ENCODE measurements at regions not wholly inside any gene's neighbourhood (a gene's known extent, or its start where the extent isn't known, plus 50 kb on each side); places are given as distances from the start of the nearest gene placed in this dataset.

DNA sequence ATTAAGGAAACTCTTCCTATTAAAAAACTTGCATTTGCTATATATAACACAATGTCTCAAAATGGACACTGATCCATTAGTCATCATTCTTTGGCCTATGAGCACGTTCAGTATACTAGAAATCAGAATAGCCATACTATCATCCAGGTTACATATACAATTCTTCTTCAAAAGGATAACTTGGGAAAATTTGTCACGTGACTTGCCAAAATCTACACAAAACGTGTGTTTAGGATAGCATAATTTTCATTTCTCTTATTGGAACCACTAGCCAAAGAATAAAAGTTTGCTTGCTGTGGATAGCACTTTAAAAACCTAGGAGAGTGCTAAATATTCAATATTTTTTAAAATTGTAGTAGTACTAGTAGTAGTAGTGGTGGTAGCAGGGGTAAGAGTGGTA lies 714.3 kb upstream of the FOXG1 start:
- no peak for DNase-seq

GRCh38 chr14:28055008-28055407 lies 711.6 kb upstream of the FOXG1 start:
- DNase-seq, result no peak

DNA sequence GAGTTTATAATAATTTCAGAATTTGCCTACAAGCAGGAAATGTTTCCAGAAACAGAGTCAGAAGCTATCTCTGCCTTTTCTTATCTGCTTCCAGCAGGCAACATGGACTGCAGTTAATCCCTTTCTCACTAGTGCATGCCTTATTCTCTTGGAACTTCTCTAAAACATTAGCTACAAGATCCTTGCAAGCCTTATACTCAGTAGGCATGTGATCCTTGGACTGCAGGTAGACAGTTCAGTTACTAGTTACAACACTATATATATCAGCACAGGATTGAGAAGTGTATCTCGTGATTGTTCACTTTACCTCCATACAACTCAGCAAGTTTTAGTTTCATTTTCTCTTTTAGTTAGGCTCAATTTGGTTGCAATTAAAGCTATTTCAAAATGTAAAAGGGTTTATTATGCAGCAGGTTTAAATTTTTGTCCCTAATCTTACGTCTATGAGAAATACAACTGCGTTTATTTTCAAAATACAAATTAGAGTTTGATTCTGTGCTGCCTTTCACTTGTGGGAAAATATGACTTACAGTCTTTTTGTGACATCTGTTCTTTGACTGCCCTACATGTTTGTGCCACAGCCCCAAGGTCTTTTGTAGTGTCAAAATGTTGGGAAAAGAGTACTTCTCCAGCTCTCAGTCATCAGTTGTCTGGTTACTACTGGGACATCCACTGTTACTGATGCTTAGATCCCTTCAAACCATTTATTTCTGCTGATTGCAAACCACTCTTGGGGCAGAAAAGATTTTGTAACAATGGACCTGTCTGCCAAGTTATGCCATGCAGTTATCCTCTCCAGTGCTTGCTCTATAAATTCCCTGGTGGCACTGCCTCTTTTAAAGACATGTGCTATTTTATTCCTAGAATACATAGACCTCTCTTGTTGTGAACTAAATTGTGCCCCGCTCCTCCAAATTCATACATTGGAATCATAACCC lies 709.0 kb upstream of the FOXG1 start:
- DNase-seq, result no peak

DNA sequence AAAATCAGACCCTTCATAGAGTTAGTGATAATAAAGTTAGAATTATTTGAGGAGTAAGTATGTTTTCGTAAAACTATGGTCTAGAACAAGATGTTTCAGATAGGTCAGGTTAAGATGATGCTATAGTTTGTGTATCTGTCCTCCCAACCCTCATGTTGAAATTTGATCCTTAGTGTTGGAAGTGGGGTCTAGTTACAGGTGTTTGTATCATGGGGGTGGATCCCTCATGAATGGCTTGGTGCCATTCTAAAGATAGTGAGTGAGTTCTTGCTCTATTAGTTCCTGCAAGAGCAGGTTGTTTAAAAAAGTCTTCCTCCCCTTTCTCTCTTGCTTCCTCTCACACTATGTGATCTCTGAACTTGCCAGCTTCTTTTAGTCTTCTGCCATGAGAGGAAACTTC lies 707.3 kb upstream of the FOXG1 start:
- no peak for DNase-seq

GRCh38 chr14:28061006-28061405 lies 705.6 kb upstream of the FOXG1 start:
- no peak for DNase-seq

DNA sequence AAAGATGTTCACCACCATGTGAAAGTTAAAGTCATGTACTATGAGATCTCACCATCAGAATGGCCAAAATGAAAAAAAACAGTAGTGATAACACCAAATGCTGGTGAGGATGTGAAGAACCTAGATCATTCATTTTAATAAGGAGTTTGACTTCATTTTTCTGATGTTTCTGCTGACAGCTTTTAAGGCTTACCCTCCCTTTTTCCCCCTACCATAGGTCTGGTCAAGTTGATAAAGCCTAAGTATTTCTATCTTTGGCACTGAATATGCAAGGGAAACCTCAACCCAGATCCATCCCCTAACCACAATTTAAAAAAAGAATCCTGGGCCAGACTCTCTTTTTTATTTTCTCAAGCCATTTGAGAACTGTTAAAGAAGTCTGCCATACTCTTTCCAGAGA lies 689.6 kb upstream of the FOXG1 start:
- DNase-seq, result no peak

GRCh38 chr14:28083389-28083788 lies 683.2 kb upstream of the FOXG1 start:
- DNase-seq, result no peak

DNA sequence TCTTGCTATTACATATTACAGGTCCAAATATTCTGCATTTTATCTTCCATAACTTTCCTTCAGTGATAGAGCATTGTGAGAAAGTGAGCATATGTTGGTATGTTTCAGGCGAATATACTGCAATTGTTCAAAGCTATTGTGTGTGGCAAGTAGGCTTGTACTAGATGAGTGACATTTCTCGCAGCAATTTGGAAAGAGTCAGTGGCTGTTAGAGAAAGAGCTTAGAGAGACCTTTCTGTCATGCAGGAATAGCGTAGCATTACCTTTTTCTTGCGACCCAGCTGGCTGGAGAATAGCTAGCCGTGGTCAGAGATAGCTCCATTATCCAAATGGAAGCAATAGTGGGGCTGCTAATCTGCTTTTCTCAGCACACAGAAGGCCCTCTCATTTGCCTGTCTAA lies 678.5 kb upstream of the FOXG1 start:
- no peak for DNase-seq

- DNase-seq, result no peak
Measured at GRCh38 chr14:28097585-28097984, 669.0 kb upstream of the FOXG1 start.

DNA sequence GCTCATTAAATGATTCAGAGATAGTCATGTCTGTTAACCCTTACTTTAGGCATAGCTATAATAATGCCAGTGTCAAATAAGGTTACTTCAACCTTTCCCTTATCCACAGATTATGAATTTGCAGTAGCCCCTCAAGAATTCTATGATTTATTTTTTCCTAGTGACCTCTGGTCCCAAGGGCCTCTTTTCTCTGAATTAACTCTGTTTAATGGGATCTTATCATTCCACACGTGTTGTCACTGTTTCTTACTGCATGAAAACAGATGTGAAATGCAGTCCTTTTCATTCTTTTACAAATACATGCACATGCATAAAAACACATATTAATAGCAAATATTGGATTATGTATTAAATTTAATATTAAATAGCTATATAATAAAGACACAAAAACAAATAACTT lies 667.7 kb upstream of the FOXG1 start:
- no peak for DNase-seq

- no peak for DNase-seq
Measured at GRCh38 chr14:28102001-28102400, 664.6 kb upstream of the FOXG1 start.

- DNase-seq, result no peak
Measured at GRCh38 chr14:28102814-28103213, 663.8 kb upstream of the FOXG1 start.

DNA sequence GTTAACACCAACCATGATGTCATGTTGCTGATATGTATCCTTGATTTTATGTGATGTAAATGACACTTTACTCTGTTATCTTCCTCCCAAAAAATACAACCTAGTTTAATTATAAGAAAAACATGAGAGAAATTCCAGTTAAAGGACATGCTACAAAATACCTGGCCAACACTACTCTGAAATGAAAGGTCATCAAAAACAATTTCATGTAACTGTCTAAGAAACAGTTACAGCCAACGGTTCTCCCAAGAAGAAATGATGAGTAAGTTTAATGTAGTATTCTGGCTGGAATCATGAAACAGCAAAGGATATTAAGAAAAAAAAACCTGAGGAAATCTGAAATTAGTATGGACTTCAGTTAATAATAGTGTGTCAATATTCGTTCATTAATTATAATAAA lies 653.3 kb upstream of the FOXG1 start:
- DNase-seq, result no peak

- no peak for DNase-seq
Measured at GRCh38 chr14:28116716-28117115, 649.9 kb upstream of the FOXG1 start.

DNA sequence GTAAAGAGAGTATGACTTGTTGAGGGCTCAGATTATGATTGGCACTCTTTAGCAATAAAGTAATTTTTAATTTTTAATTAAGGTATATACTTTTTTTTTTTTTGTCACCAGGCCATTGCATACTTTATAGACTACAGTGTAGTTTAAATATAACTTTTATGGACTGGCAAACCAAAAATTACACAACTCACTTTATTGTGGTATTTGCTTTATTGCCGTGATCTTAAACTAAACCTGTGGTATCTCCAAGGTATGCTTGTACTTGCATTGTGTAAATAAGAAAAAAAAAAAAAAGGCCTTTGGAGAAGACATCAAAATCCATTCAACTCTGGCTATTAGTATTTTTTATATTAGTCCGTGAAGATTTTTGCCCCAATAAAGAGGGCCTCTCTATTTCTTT lies 646.7 kb upstream of the FOXG1 start:
- DNase-seq, result no peak

DNA sequence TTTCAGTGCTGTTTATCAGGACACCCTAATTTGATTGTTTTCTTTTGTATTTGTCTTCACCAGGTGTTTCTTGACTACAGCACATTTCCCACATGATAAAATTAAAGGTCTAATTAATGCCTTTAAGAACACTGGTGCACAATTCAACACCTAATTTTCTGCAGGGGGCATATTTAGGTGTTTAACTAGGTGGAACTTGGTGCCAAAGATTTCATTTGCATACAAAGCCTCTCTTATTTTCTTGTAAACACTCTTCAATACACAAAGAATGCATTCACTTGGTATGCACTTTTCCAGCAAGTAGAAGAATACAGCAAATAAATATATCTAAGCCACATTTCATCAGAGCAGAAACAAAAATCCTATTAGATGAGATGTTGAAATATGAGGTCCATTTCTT lies 646.2 kb upstream of the FOXG1 start:
- DNase-seq, result no peak

DNA sequence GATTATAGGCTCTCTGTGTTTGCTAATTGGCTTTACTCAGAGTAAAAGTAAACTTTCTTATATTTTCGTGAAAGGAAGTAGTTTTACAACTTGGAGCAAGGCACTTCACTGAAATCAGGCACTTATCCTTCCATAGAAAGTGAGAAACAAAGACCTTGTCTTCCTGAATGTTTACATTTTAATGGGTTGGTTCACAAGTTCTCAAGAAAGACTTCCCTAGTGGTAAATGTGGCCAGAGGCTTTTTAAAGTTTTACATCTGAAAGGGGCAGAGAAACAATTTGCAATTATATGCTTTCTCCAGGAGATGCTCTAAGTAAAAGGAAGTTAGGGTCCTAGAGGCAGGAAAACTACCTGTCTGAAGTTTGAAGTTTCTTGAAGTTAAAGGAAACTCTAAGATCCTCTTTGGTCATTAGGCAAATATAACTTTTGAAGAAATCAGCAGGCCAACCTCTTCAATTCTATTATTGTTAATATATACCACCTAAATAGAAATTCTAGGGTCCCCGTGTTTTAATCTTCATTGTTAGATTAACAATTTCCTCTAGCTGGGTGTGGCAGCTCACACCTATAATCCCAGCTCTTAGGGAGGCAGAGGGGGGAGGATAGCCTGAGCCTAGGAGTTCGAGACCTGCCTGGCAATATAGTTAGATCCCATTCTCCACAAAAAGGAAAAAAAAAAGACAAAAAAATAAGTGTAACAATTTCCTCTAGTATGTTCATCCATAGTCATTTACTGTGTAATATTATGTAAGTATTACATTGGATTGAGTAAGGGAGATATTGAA lies 644.9 kb upstream of the FOXG1 start:
- no peak for DNase-seq

DNA sequence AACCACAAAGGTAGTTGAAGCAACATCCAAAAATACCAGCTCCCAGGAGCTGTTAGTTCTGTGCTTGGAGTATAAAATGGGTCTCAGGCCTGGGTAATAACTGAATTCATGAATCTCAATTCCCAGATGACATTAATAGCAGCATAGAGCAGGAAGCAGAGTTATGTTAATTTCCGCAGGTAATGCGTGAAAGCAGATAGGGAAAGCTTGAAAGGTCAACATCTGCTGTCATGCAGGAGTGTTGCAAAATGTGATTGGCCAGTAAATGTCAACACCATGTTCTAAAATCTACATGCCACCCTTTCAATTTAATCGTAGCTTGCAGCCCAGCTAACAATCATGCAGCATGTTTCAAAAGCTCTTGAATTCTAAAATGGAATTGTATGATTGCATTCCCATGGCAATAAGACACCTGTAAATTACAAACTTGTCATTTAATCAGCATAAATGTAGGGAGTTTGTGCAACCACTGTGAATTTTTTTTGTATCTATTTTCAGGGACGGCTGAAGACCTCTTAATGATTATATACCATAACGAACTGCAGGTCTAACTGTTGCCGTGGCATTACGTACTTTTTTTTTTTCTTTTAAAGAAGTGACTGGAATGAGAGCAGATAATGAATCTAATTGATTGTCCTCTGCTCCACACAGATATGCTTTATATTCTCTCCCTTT lies 635.8 kb upstream of the FOXG1 start:
- no peak for DNase-seq

GRCh38 chr14:28138341-28138740 lies 628.2 kb upstream of the FOXG1 start:
- DNase-seq, result no peak

- no peak for DNase-seq
Measured at GRCh38 chr14:28141662-28142061, 624.9 kb upstream of the FOXG1 start.

- DNase-seq, result no peak
Measured at GRCh38 chr14:28142400-28143015, 624.1 kb upstream of the FOXG1 start.

DNA sequence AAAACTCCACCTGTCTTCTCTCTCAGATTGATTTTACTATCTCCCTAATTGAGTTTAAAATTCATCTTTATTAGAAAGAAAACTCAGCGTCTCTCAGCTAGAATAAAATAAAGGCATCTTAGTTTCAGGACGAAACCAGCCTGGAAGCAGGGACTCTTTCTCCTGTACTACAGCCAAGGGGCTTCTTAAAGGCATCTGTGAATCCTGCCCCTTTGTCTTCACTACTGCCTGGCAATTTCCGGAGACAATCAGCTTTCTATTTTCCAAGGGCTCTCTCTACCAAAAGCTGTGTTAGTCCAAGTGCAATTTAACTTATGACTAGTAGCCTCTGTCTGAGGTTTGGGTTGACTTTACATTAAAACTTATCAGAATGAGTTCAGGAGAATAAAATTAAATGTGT lies 623.3 kb upstream of the FOXG1 start:
- no peak for DNase-seq

DNA sequence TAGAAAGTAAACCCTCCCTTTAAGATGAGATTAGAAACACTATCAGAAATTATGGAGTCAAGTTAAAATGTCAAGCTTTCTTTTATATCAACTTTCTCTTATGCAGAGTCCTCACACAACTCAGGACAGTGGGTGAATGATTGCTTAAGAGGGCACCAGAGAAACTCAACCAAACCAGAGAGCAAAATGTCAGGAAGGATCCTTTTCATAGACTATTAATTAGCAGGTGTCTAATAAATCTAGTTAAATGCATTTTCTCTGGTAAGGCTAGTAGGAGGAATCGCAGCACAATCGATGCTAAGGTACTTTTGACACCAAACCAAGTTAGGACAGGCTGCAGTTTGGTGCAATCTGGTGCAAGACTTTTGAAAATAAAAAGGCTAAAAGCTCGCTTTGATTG lies 614.7 kb upstream of the FOXG1 start:
- no peak for DNase-seq

Measured in KG1 (cell line).